ENCODE measurements at regions not wholly inside any gene's neighbourhood (a gene's known extent, or its start where the extent isn't known, plus 50 kb on each side); places are given as distances from the start of the nearest gene placed in this dataset.
"Not testable (repeated sequence)": the region's sequence is repeated elsewhere in the genome, so short reads cannot be mapped to it uniquely, and the experiment has no call there.

GRCh38 chr11:38721586-38722315 is 2123.7 kb upstream of the RAG2 start:
- DNase-seq (ENCODE audit: low read depth in 2 of 2), result no peak

DNA sequence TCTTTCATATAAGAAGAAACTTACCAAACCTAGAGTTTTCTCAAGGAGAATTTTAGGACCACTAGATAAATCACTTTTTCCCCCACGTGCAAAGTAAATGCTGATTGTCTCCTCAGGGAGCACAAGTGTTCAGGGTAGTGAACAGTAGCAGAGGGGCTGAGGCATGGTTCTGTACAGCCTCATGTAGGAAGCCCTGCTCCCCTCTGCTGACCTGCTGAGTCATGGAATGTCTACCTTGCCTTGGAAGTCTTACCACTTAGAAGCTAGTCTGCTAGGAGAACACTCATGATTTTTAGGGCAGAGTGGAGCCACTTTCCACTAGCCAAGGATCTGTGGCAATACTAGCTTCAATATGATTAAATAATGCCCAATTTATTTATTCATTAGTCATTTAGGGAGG is 2120.6 kb upstream of the RAG2 start:
- no peak for DNase-seq (ENCODE audit: low read depth in 2 of 2)

- no peak for DNase-seq (ENCODE audit: low read depth in 2 of 2)
These were observed 2120.0 kb upstream of the RAG2 start for GRCh38 chr11:38718049-38718448.

DNA sequence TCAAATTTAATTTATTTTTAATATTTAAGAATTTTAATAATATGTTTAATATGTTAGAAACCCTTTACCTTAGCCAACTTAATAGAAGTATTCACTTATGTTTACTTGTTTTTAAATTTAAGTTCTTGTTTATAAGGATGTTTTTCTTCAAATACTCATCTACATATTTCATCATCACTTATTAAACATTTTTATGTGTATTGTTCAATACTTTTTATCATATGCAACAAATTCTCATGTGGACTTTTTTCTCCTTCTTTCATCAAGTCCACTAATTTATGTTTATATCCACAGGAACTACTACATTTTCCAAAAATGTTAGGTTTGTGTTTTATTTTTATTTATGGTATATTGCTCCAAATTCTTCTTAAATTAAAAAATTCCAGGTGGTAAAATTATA is 2113.1 kb upstream of the RAG2 start:
- no peak for DNase-seq (ENCODE audit: low read depth in 2 of 2)

GRCh38 chr11:38710262-38710661 is 2112.2 kb upstream of the RAG2 start:
- DNase-seq (ENCODE audit: low read depth in 2 of 2), result no peak

- DNase-seq (ENCODE audit: low read depth in 2 of 2), result no peak
These were observed 2102.1 kb upstream of the RAG2 start for GRCh38 chr11:38700111-38700510.

GRCh38 chr11:38693306-38693705 is 2095.3 kb upstream of the RAG2 start:
- DNase-seq (ENCODE audit: low read depth in 2 of 2), result no peak

DNA sequence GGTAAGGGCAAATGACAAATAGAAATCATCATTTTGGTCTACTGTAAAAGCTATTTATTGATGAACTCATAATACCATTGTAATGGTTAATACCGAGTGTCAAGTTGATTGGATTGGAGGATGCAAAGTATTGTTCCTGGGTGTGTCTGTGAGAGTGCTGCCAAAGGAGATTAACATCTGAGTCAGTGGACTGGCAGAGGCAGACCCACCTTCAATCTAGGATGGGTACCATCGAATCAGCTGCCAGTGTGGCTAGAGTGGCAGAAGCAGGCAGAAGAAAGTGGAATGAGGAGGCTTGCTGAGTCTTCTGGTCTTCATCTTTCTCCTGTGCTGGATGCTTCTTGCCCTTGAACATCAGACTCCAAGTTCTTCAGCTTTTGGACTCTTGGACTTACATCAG is 2092.2 kb upstream of the RAG2 start:
- DNase-seq (ENCODE audit: low read depth in 2 of 2), result not testable (repeated sequence)

- no peak for DNase-seq (ENCODE audit: low read depth in 2 of 2)
These were observed 2089.0 kb upstream of the RAG2 start for GRCh38 chr11:38687008-38687407.

GRCh38 chr11:38683484-38683883 is 2085.4 kb upstream of the RAG2 start:
- no peak for DNase-seq (ENCODE audit: low read depth in 2 of 2)

DNA sequence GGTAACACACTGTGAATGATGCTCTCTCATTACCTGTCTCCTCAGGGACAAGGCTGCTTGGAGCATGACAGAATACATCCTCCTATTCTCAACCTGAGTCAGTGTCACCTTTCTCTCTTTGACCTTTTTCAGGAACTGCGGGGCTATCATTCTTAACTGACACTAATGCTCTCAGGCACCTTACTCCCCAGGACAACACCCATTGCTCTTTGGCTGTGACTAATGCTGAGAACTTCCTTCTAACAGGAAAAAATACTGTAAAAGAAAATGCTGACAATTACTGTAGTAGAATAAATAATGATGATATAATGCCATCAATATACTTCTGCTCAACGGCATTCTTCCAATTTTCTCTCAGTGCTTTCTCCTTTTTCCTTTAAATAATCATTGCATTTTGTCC is 2082.7 kb upstream of the RAG2 start:
- DNase-seq (ENCODE audit: low read depth in 2 of 2), result no peak

GRCh38 chr11:38680166-38680565 is 2082.1 kb upstream of the RAG2 start:
- DNase-seq (ENCODE audit: low read depth in 2 of 2), result no peak

DNA sequence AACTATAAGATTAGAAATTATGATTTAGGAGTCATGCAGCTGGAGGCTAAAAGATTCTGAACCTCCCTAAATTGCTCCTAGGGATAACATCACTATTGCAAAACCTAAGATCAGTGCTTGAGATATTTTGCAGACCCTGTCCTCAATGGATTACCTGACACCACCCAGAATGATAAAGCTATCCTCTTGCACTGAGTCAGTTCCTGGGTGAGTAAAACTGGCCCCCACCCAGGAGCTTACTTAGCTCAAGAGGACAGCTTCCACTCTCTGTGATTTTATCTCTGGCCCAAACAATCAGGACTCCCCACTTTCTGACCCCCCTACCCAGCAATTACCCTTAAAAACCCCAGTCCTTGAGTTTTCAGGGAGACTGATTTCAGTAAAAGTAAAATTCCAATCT is 2074.4 kb upstream of the RAG2 start:
- DNase-seq (ENCODE audit: low read depth in 2 of 2), result no peak

DNA sequence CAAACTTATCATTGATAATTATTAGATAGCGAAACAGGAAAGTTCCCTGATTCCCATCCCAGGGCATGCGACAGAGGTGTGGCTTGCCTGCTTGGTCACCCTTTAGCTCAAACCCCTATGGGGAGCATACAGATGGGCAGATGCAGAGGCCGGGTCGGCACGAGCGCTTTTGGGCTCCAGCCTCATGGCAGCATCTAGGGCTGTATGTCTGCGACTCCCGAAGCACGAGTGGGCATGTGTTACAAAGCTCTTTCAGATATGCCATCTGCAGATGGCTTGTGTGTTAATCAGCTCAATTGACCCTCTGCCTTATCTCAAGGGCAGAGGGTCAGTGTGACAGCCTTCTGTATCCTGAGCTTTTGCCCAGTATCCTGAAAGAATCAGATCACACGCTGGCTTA is 2069.3 kb upstream of the RAG2 start:
- no peak for DNase-seq (ENCODE audit: low read depth in 2 of 2)

GRCh38 chr11:38648604-38649003 is 2050.6 kb upstream of the RAG2 start:
- no peak for DNase-seq (ENCODE audit: low read depth in 2 of 2)

- no peak for DNase-seq (ENCODE audit: low read depth in 2 of 2)
These were observed 2048.3 kb upstream of the RAG2 start for GRCh38 chr11:38646382-38646781.

- no peak for DNase-seq (ENCODE audit: low read depth in 2 of 2)
These were observed 2042.8 kb upstream of the RAG2 start for GRCh38 chr11:38640854-38641253.

DNA sequence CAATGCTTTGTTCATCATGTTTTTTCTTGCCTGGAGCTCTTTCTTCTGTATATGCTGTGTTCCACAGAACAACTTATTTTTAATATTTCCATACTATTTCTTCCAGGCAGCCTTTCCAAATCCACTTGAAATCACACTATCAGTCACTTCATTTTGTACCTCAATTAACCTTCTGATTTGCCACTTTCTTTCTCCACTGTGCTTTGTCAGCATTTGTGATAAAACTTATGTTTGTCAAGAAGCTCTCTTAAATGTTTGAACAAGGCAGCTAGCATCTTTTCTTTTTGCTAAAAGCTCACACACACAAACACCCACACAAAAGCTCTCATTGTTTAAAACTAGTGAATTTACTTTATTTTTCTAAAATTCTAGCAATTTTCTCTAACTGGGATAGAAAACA is 2014.7 kb upstream of the RAG2 start:
- DNase-seq (ENCODE audit: low read depth in 2 of 2), result no peak

DNA sequence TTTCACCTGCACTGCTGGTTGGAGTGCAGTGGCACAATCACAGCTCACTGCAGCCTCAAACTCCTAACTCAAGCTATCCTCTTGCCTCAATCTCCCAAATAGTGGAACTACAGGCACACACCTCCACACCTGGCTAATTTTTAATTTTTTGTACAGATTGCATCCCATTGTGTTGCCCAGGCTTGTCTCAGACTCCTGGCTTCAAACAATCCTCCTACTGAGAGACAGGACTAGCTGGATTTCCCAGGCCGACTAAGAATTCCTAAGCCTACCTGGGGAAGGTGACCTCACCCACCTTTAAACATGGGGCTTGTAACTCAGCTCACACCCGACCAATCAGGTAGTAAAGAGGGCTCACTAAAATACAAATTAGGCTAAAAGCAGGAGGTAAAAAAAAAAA is 2003.3 kb upstream of the RAG2 start:
- not testable (repeated sequence) for DNase-seq (ENCODE audit: low read depth in 2 of 2)

DNA sequence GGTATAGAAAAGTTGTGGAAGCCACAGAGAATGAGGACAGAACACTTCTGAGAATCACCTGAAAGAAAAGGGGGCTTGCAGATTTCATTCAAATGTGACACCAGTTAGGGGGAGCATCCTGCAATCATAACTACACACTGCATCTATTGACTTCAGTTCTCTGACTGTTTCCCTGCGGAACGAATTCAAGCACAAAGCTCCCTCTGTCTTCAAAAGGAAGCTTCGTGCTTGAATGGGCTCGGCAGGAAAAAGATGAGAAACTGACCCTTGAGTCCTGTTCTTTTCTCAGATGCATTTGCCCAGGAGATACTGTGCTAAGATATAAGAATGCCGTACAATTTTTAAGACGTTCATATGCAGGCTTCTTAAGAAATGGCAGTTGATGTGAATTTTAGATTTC is 2000.4 kb upstream of the RAG2 start:
- no peak for DNase-seq (ENCODE audit: low read depth in 2 of 2)

GRCh38 chr11:38595359-38596016 is 1997.5 kb upstream of the RAG2 start:
- not testable (repeated sequence) for DNase-seq (ENCODE audit: low read depth in 2 of 2)

GRCh38 chr11:38594895-38595294 is 1996.9 kb upstream of the RAG2 start:
- no peak for DNase-seq (ENCODE audit: low read depth in 2 of 2)

DNA sequence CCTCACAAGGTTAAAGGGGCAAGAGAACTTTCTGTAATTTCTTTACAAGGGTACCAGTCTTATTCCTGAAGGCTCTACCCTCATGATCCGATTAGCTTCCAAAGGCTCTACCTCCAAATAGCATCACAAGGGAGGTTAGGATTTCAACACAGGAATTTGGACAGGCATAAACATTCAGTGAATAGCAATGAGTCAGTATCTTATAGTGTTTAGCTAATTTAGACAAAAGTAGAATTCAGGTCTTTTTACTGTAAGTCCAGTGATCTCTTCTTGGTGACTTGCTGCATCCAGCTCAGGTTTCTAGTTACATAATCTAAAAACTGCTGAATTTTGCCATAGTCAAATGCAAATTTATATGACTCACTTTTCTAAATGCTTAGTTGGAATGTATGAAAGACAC is 1995.6 kb upstream of the RAG2 start:
- no peak for DNase-seq (ENCODE audit: low read depth in 2 of 2)

- DNase-seq (ENCODE audit: low read depth in 2 of 2), result no peak
These were observed 1984.7 kb upstream of the RAG2 start for GRCh38 chr11:38582756-38583155.
